NCI-H1105 treated with DMSO at 0.1 percent for 48 hours (cell line): ENCODE measurements at regions not wholly inside any gene's neighbourhood (a gene's known extent, or its start where the extent isn't known, plus 50 kb on each side); places are given as distances from the start of the nearest gene placed in this dataset.

ENCODE experiments used
- DNase-seq: peaks from one replicate; lab custom pipeline; 2025; lab: John Stamatoyannopoulos, UW

DNA sequence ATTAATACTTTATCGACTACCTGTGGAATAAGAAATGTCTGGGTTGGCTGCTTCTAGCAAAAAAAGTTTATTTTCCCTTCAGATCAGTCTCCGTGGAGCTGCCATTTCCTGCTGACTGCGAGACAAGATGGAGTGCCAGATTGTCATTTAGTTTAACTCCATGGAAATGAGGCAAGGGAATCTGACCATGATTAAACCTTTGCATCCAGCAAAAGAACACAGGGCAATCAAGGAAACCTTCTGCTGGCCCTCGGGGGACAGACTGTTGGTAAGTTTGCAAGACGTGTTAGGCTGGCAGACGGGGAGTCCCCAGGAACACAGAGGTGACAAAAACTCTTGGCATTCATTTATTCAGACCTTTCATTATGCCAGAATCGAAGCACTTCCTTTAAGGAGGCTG, 52.2 kb upstream of the SPACA1 start:
- no peak for DNase-seq

GRCh38 chr6:87993356-87993755, 54.3 kb upstream of the SPACA1 start:
- DNase-seq, result no peak

GRCh38 chr6:87990871-87991270, 56.8 kb upstream of the SPACA1 start:
- no peak for DNase-seq

DNA sequence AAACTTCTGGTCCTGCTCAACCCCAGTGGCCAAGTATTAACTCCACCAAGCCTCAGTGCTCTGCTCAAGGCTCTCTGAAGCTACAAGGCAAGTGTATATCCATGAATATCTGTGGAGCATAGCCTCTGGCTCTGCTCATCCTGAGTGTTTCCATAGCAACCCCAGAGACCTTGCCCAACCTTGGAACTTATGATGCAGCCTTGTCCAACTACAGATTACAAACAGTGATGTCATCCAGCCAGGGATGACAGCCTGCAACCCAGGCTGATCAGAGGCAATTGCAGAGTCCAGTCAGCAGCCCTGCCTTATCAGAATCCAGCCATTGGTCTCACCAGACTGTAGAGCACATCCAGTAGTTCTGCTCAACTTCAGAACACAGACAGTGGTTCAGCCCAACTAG, 65.5 kb upstream of the SPACA1 start:
- no peak for DNase-seq

DNA sequence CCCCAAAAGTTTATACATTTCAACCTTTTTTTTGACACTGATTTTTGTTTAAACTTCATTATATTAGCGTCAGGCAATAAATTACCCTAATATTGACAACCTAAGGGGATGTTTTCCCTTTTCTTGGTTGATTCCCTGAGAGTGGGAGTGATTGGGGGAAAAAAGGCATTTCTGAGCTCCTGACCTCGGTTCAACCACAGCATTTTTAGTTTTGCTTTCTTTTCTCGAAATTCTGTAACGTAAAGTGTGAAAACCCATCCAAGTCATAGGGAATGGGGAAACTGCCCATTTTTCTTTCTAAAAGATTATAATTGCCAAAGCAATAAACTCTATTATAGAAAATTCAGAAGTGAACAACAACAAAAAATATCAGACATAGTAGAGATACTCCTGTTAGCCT, 67.9 kb upstream of the SPACA1 start:
- no peak for DNase-seq

DNA sequence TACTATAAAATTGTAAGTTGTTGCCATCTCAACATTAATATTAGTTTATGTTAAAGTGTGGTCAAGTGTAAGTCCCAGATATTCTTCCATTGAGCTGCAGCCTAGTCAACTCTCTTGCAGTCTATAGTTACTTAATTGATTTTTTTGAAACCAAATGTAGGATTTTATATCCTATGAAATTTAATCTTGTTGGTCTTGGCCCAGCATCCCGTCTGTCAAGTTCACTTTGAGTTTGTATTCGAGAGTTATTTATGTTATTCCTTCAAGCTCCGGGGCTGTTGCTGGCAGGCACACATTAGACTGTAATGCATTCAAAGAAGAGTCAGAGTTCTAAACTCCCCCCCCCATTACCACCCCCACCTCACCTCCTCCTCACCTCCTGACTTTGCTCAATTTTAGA, 71.0 kb upstream of the SPACA1 start:
- DNase-seq, result no peak

GRCh38 chr6:87975561-87975960, 72.1 kb upstream of the SPACA1 start:
- DNase-seq, result no peak

- no peak for DNase-seq
Observed at GRCh38 chr6:87972279-87972678, 75.4 kb upstream of the SPACA1 start.

- no peak for DNase-seq
Observed at GRCh38 chr6:87971605-87972262, 75.9 kb upstream of the SPACA1 start.

- DNase-seq, result peak; percentile 86
Observed at GRCh38 chr6:87968435-87969278, 79.0 kb upstream of the SPACA1 start.

DNA sequence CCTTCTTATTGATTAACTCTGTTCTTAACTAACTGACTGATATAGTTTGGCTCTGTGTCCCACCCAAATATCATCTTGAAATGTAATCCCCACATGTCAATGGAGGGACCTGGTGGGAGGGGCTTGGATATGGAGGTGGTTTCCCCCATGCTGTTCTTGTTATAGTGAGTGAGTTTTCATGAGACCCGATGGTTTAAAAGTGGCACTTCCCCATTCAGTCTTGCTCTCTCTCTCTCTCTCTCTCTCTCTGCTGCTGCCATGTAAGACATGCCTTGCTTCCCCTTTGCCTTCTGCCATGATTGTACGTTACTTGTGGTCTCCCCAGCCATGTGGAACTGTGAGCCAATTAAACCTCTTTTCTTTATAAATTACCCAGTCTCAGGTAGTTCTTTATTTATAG, 81.8 kb upstream of the SPACA1 start:
- DNase-seq, result no peak

DNA sequence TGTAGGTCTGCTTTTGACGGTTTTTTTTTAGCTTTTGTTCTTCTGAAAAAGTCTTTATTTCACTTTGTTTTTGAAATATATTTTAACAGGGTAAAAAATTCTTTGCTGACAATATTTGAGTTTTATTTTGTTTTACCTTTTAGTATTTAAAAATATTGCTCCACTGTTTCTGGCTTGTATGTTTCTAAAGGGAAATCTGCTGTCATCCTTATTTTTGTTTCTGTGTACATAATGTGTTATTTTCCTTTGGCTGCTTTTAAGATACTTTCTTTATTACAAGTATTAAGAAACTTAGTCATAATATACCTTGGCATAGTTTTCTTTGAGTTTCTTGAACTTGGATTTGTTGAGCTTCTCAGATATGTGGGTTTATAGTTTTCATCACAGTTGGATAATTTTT, 88.6 kb upstream of the SPACA1 start:
- DNase-seq, result no peak

- DNase-seq, result no peak
Observed at GRCh38 chr6:87951751-87952150, 95.9 kb upstream of the SPACA1 start.

DNA sequence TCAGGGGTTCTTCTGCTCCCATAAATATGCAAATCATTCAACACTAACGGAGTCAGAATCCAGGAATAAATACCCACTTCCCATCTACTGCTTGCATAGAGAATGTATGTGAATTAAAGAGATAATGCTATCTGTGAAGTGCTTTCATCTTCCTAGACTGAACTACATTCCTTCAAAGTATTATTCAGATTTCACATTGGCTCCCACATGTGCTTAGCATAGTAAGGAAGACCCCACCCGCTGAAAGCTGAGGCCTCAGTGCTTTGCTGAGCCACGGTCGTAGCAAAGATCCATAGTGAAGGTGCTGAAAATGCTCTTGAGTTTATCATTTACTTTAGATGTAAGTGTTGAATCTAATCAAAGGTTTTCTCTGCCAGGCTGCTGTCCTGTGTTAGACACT, 97.0 kb upstream of the SPACA1 start:
- DNase-seq, result no peak

DNA sequence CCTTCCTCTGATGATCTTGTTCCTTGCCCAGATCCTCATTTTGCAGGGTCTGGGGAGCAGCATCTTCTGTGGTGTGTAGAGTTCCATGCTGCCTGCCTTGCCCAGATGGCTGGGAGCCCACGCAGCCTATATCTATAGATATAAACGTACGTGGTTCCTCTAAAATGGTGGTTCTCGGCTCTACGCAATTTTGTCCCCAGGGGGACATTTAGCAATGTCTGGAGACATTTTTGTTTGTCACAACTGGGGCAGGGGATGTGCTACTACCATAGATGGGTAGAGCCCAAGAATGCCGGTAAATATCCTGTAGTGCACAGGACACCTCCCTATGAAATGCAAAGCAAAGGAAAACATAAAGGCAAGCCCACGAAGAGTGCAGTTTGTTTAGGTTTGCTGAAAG, 98.4 kb upstream of the SPACA1 start:
- no peak for DNase-seq

GRCh38 chr6:87946669-87947068, 101.0 kb upstream of the SPACA1 start:
- no peak for DNase-seq

DNA sequence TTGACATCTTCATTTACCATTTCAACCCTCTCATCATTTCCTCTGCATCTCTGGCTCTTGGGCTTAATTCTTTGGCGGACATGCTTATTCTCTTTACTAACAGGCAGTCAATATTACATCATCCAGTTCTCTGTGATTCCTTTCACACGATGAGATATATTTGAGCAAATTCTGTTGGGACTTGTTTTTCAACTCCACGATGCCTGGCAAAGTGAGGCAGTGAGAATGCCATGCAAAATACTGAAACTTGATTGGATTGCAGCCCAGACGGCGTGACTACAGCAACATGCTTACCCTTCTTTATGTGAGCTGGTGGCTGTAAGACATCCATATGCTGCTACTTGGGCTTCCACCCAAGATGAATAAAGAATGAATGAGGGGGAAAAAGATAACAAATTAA, 101.7 kb upstream of the SPACA1 start:
- no peak for DNase-seq

GRCh38 chr6:87945181-87945580, 102.5 kb upstream of the SPACA1 start:
- DNase-seq, result no peak

- DNase-seq, result peak; percentile 46
Observed at GRCh38 chr6:87944541-87944954, 103.1 kb upstream of the SPACA1 start.

DNA sequence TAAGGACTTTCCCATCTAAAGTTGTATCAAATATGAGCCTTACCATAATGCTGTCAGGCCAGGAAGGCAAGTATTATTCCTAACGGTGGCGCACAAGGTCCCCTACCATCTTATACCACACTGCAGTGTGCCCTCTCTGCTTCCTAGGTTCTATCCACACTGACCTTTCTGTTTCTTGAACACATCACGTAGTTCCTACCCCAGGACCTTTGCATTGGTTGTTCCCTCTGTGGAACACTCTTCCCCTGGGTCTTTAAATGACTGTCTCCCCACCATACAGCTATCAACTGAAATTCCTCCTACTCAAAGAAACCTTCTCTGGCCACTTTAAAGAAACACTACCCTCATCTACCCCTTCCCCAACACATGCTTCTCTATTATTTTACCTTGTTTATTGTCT, 104.5 kb upstream of the SPACA1 start:
- DNase-seq, result no peak

DNA sequence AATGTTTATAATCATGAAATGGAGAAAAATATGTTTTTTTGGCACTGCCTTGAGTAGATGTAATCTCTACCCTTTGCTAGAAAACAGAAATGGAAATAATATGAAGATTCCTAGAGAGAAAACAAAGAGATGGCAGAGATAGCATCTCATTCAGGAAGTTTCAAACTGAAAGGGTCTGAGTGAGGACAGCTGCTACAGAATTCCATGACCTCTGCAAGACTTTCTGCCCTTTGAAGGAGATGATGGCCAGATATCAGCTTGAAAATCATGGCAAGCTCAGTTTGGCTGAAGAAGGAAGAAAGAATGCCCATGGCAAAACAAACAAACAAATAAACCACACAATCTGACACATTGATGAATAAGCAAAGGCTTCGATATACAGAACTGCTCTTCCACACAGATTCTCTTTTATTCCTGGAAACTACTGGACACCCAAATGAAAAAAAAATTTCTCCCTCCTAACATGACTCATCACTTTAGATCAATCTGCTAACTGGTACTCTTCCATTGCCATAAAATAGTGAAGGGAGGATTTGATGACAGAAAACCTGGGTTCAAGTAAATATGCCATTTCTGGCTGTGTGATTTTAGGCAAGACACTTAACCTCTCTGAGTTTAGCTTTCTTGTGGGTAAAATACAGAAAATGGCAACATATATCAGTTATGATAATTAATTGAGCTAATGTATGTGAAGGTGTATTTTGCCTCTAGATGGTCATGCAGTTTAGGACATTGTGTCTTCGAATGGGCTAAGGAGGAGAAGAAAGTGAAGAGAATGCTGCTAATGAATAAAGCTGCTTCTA, 105.9 kb upstream of the SPACA1 start:
- no peak for DNase-seq

- DNase-seq, result no peak
Observed at GRCh38 chr6:87939776-87940175, 107.9 kb upstream of the SPACA1 start.

DNA sequence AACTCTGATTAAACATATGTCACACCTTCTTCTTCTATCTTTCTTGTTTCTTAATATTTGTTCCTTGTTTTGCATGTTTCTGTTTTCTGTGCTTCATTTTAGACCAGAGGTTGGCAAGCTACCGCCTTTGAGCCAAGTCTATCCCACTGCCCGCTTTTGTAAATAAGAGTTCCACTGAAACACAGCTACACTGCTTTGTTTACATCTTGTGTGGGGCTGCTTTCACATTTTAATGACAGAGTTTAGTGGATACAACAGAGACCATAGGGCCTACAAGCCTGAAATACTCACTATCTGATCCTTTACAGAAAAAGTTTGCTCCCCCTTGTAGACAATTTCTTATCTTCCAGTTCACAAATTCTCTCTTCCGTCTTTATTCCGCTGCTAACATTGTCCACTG, 109.4 kb upstream of the SPACA1 start:
- DNase-seq, result no peak
